Coronary artery (tissue), 2 donors: ENCODE measurements at regions not wholly inside any gene's neighbourhood (a gene's known extent, or its start where the extent isn't known, plus 50 kb on each side); places are given as distances from the start of the nearest gene placed in this dataset.
"Not testable (repeated sequence)": the region's sequence is repeated elsewhere in the genome, so short reads cannot be mapped to it uniquely, and the experiment has no call there.

Experiments used
- DNase-seq: peaks from one replicate; pipeline ENCODE4 v3.0.0-alpha.2; 2017; ENCODE audit warnings: low spot score
- H3K27ac ChIP-seq, 2 donors: fragments of 200-600 bp; sonication (generic); one replicate each; pipeline ENCODE4 v1.5.1; 2016 to 2019
- H3K4me3 ChIP-seq: fragments of 200-600 bp; sonication (generic); 2 replicates; pipeline ENCODE4 v1.5.1; 2016; ENCODE audit warnings: mild to moderate bottlenecking, moderate library complexity
- TF ChIP-seq, protein P1 (sequence below): fragments of 200-600 bp; sonication (generic); IDR thresholded peaks from one replicate; pipeline ENCODE4 v1.5.1; 2019; ENCODE audit warnings: antibody characterized with exemption

DNA sequence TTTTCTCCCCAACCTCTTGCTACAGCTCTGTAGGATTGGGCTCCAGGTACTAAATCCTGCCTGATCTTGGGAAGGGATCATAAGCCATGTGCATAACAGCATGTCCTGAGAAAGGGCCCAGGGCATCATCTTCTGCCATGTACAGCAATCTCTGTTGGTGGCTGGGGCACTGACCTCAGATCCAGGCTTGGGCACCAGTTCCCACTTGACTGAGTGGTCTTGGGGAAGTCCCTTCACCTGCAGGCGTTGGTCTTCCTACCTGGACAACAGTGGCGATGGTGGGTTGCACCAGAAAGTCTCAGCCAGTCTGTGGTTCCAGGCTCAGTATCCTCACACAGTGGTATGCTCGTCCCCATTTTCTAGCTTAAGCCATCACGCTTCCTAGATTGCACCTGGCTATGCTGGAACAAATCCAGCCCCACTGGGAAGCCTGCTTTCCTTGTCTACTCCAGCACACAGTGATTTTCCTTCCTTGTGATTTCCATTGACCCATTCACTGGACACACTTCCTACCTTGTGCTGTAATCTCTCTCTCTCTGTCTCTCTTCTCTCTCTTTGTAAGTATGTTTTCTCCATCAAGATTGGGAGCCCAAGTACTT is 121.7 kb upstream of the PITX1 start:
- DNase-seq, result no peak
- H3K27ac ChIP-seq, result no peak overlapping the region
- TF ChIP-seq, protein P1, sequence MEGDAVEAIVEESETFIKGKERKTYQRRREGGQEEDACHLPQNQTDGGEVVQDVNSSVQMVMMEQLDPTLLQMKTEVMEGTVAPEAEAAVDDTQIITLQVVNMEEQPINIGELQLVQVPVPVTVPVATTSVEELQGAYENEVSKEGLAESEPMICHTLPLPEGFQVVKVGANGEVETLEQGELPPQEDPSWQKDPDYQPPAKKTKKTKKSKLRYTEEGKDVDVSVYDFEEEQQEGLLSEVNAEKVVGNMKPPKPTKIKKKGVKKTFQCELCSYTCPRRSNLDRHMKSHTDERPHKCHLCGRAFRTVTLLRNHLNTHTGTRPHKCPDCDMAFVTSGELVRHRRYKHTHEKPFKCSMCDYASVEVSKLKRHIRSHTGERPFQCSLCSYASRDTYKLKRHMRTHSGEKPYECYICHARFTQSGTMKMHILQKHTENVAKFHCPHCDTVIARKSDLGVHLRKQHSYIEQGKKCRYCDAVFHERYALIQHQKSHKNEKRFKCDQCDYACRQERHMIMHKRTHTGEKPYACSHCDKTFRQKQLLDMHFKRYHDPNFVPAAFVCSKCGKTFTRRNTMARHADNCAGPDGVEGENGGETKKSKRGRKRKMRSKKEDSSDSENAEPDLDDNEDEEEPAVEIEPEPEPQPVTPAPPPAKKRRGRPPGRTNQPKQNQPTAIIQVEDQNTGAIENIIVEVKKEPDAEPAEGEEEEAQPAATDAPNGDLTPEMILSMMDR, result no peak
- H3K4me3 ChIP-seq, result no peak overlapping the region

DNA sequence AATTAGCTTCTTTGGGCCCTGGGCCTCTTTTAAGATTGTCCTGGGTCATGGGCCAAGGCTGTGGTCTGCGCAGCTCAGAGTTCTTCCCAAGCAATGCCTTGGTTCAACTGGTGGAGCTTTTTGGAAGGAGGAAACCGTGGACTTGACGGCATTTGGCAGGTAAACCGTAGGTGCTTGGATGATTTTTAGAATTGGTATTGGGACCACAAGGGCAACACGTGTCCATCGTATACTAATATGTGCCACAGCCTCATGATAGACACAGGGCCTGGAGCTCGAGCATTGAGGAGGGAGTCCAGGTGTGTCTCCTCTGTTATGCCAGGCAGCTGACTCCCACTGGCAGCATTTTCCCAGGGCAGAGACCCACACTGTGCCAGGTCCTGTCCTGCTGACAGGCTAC is 120.9 kb upstream of the PITX1 start:
- no peak overlapping the region for H3K4me3 ChIP-seq
- H3K27ac ChIP-seq, result no peak overlapping the region
- no peak for DNase-seq
- TF ChIP-seq, protein P1, result no peak

DNA sequence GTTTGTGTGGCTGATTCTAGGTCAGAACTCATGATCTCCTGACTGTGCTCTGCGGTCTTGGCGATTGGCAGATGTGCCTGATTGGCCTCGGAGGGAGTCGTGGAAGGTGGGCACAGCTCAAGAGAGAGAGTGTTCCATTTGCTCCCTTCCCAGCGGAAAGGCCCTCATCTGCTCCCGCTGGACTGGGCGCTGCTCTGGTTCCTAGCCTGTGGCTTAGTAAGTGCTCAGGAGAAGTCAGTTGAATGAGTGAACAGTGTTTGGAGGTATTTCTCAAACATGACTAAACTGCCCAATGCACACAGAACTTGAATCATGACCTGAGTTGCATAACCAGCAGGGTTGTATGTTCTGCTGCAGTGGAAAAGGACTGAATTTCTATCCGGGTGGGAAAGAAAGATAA is 120.2 kb upstream of the PITX1 start:
- TF ChIP-seq, protein P1, result no peak
- no peak for DNase-seq
- Histone ChIP-seq H3K4me3 (no peak overlapping the region), H3K27ac (no peak overlapping the region)

DNA sequence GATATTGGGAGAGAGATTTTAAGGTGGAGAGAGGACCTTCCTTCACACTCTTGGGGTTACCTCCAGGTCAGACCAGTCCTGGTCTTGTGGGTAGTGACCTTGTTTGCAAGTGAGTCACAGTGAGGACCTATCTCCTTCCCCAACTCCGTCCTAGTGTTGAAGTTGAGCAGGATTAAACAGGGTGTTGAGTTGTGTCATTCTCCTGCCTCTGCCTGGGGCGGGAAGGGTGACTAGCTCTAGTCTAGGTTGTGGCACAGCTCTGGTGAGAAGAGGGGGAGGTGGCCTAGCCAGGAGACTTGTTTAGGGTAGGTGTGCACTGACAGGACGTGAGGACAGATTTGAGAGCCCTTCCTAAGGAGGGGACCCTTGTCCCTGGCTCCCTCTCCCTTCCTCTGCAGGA is 119.6 kb upstream of the PITX1 start:
- Histone ChIP-seq H3K4me3 (no peak overlapping the region), H3K27ac (no peak overlapping the region)
- TF ChIP-seq, protein P1, result no peak
- no peak for DNase-seq

DNA sequence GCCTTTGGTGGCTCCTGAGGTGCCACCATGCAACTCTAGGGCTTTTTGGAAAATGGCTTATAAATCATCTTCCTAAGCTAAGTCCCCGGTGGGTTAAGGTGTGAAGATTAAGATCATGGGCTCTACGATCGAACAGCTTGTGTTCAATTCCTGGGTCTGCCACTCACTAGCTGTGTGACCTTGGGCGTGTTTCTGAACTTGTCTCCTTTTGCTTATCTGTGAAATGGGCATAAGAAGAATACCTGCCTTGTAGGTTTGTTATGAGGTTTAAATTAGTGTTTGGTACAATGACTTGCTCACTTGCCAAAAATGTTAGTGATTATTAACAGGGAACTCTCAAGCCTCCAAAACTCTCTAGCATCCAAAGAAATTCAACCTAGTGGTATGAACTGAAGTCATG is 119.2 kb upstream of the PITX1 start:
- Histone ChIP-seq H3K4me3 (no peak overlapping the region), H3K27ac (no peak overlapping the region)
- no peak for DNase-seq
- TF ChIP-seq, protein P1, result no peak

DNA sequence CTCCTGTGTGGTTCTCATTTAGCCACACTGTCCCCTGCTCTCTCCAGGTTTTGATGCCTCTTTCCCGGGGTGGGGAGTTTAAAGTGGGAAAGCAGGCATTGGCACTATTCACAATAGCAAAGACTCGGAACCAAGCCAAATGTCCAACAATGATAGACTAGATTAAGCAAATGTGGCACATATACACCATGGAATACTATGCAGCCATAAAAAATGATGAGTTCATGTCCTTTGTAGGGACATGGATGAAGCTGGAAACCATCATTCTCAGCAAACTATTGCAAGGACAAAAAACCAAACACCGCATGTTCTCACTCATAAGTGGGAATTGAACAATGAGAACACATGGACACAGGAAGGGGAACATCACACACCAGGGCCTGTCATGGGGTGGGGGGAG is 117.6 kb upstream of the PITX1 start:
- H3K4me3 ChIP-seq, DNase-seq, H3K27ac ChIP-seq: not testable (repeated sequence)

DNA sequence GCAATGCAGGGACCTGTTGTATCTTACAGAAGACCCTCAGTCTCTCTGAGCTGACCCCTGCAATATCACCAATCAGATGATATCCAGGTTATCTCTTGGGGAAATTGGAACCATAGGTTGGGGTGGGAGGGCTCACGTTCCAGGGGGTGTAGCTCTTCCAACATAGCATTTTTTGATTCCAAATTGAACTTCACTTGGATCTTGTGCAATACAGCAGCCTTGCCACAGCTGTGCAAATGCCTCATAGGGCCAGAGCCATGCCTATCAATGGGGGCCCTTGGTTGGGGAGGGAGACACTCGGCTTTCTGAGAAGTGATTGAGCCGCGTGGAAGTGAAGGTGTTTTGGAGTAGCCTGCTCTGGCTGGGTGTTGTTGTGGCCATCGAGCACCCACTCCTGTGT is 117.2 kb upstream of the PITX1 start:
- no peak for DNase-seq
- Histone ChIP-seq H3K4me3 (no peak overlapping the region), H3K27ac (no peak overlapping the region)
- TF ChIP-seq, protein P1, result no peak

DNA sequence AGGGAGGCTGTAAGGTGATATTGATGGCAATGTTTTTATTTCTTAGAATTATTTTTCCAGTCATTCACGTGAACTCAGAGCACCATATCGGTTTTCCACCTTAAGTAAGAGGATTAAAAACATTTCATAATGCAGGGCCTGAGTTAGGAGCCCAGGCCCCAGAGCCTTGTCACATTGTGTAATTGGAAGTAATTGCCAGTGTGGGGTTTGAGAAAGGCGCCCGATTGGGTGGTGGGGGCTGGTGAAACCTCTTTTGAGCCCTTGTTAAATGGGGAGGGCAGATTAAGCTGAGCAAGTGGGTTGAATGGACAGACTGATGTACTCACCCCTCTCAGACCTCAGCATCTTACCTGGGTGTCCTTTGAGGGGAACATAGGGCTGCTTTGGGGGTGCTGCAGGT is 116.7 kb upstream of the PITX1 start:
- TF ChIP-seq, protein P1, result no peak
- Histone ChIP-seq H3K4me3 (no peak overlapping the region), H3K27ac (no peak overlapping the region)
- DNase-seq, result no peak
